ENCODE measurements at regions not wholly inside any gene's neighbourhood (a gene's known extent, or its start where the extent isn't known, plus 50 kb on each side); places are given as distances from the start of the nearest gene placed in this dataset.

GRCh38 chr2:12596771-12597170, 120.0 kb upstream of the TRIB2 start:
- Mint-ChIP-seq H3K4me1 (ENCODE audit: low read depth) (no peaks in the 10 kb centered on the region), H3K27ac (ENCODE audit: unreplicated experiment) (no peak overlapping the region), H3K27me3 (ENCODE audit: low read depth) (no peaks in the 10 kb centered on the region), H3K4me3 (ENCODE audit: unreplicated experiment) (no peak overlapping the region), H3K9me3 (ENCODE audit: low read depth) (peaks cover 3% of the 10 kb centered on the region), H3K36me3 (ENCODE audit: low read depth) (peaks cover 2% of the 10 kb centered on the region)
- DNase-seq (ENCODE audit: low spot score): no peak
- no peak for TF ChIP-seq CTCF (IDR thresholded peaks at IDR 0.05)

- no peak for DNase-seq (ENCODE audit: low spot score)
- TF ChIP-seq CTCF (IDR thresholded peaks at IDR 0.05): no peak
- H3K4me1 Mint-ChIP-seq (ENCODE audit: low read depth): no peaks in the 10 kb centered on the region
- H3K27me3 Mint-ChIP-seq (ENCODE audit: low read depth): no peaks in the 10 kb centered on the region
- peaks cover 3% of the 10 kb centered on the region for H3K9me3 Mint-ChIP-seq (ENCODE audit: low read depth)
- H3K27ac Mint-ChIP-seq (ENCODE audit: unreplicated experiment): no peak overlapping the region
- peaks cover 2% of the 10 kb centered on the region for H3K36me3 Mint-ChIP-seq (ENCODE audit: low read depth)
- no peak overlapping the region for H3K4me3 Mint-ChIP-seq (ENCODE audit: unreplicated experiment)
Observed at GRCh38 chr2:12597610-12598009, 119.1 kb upstream of the TRIB2 start.

GRCh38 chr2:12602661-12603060, 114.1 kb upstream of the TRIB2 start:
- peaks cover 2% of the 10 kb centered on the region for H3K36me3 Mint-ChIP-seq (ENCODE audit: low read depth)
- H3K27me3 Mint-ChIP-seq (ENCODE audit: low read depth): no peaks in the 10 kb centered on the region
- no peak overlapping the region for H3K4me3 Mint-ChIP-seq (ENCODE audit: unreplicated experiment)
- peaks cover 11% of the 10 kb centered on the region for H3K4me1 Mint-ChIP-seq (ENCODE audit: low read depth)
- peaks cover 3% of the 10 kb centered on the region for H3K9me3 Mint-ChIP-seq (ENCODE audit: low read depth)
- H3K27ac Mint-ChIP-seq (ENCODE audit: unreplicated experiment): no peak overlapping the region
- no peak for DNase-seq (ENCODE audit: low spot score)
- no peak for TF ChIP-seq CTCF (IDR thresholded peaks at IDR 0.05)

- peaks cover 2% of the 10 kb centered on the region for H3K36me3 Mint-ChIP-seq (ENCODE audit: low read depth)
- H3K27ac Mint-ChIP-seq (ENCODE audit: unreplicated experiment): no peak overlapping the region
Observed at GRCh38 chr2:12603781-12604295, 112.9 kb upstream of the TRIB2 start.

GRCh38 chr2:12604341-12604740, 112.4 kb upstream of the TRIB2 start:
- DNase-seq (ENCODE audit: low spot score): no peak
- H3K4me1 Mint-ChIP-seq (ENCODE audit: low read depth): peaks cover 11% of the 10 kb centered on the region
- no peak overlapping the region for H3K4me3 Mint-ChIP-seq (ENCODE audit: unreplicated experiment)
- no peaks in the 10 kb centered on the region for H3K27me3 Mint-ChIP-seq (ENCODE audit: low read depth)
- peaks cover 2% of the 10 kb centered on the region for H3K36me3 Mint-ChIP-seq (ENCODE audit: low read depth)
- TF ChIP-seq CTCF (IDR thresholded peaks at IDR 0.05): no peak
- no peaks in the 10 kb centered on the region for H3K9me3 Mint-ChIP-seq (ENCODE audit: low read depth)
- no peak overlapping the region for H3K27ac Mint-ChIP-seq (ENCODE audit: unreplicated experiment)

More at GRCh38 chr2:12603781-12604295, 112.9 kb upstream of the TRIB2 start:
- Mint-ChIP-seq H3K4me1 (ENCODE audit: low read depth) (peaks cover 11% of the 10 kb centered on the region), H3K27me3 (ENCODE audit: low read depth) (no peaks in the 10 kb centered on the region), H3K9me3 (ENCODE audit: low read depth) (peaks cover 3% of the 10 kb centered on the region), H3K4me3 (ENCODE audit: unreplicated experiment) (no peak overlapping the region)
- no peak for TF ChIP-seq CTCF (IDR thresholded peaks at IDR 0.05)
- no peak for DNase-seq (ENCODE audit: low spot score)

Data from chondrocyte (in vitro differentiated cells).